Adrenal gland (tissue), 9 donors: ENCODE measurements at regions not wholly inside any gene's neighbourhood (a gene's known extent, or its start where the extent isn't known, plus 50 kb on each side); places are given as distances from the start of the nearest gene placed in this dataset.
A peak's percentile ranks its signal among the peaks of the same experiment; 100 is the strongest.

Experiments used
- DNase-seq, 7 donors: peaks; one replicate each; pipeline ENCODE4 v3.0.0-alpha.2; 2019 to 2020
- H3K27ac ChIP-seq, 5 donors: fragments of 200-600 bp; sonication (generic) in 4 of 5; 1 replicate in 3 of 5; 2 replicates in 2 of 5; pipeline versions ENCODE4 v1.5.1 to v1.8.0; 2016 to 2020; ENCODE audit warnings: mild to moderate bottlenecking in 1 of 5
- H3K27me3 ChIP-seq: fragments of 200-600 bp; 2 replicates; pipeline ENCODE4 v1.8.0; 2021
- H3K36me3 ChIP-seq, 2 donors: fragments of 200-600 bp; replicated peaks in 1 of 2; 1 replicate in 1 of 2; 2 replicates in 1 of 2; pipeline versions ENCODE4 v1.5.1 to v1.8.0; 2018 to 2022
- H3K4me1 ChIP-seq, 2 donors: fragments of 200-600 bp; replicated peaks in 1 of 2; 1 replicate in 1 of 2; 2 replicates in 1 of 2; pipeline versions ENCODE4 v1.5.1 to v1.8.0; 2018 to 2021
- H3K4me3 ChIP-seq, 4 donors: fragments of 200-600 bp; sonication (generic) in 3 of 4; one replicate each; pipeline ENCODE4 v1.5.1; 2016 to 2018
- H3K9me3 ChIP-seq, 3 donors: fragments of 200-600 bp; sonication (generic) in 1 of 3; replicated peaks in 1 of 3; 1 replicate in 2 of 3; 2 replicates in 1 of 3; pipeline versions ENCODE4 v1.5.1 to v1.8.0; 2016 to 2021
- CTCF ChIP-seq, 6 experiments: fragments of 450-650 bp in 4 of 6; fragments of 200-600 bp in 2 of 6; sonication (generic) in 1 of 6; IDR thresholded peaks; 1 replicate in 5 of 6; 2 replicates in 1 of 6; pipeline versions ENCODE4 v1.5.1 to v1.8.0; 2016 to 2021; ENCODE audit warnings: antibody characterized with exemption in 6 of 6, mild to moderate bottlenecking in 2 of 6, moderate library complexity in 1 of 6
- POLR2A ChIP-seq, 2 donors: fragments of 450-650 bp; IDR thresholded peaks; one replicate each; pipeline ENCODE4 v1.6.1; 2017; ENCODE audit warnings: antibody characterized with exemption in 2 of 2, mild to moderate bottlenecking in 2 of 2, moderate library complexity in 1 of 2
- WGBS, 4 donors: extraction: QIAGEN DNeasy Blood & Tissue Kit in 2 of 4; methylation state at CpG; one replicate each; pipeline versions ENCODE4 v1.1.5 to v1.1.7; 2013 to 2017; 5-methylcytosine and 5-hydroxymethylcytosine counted together
- intact Hi-C, 2 donors: fragments of 100-400 bp; cut with DNase I; formaldehyde crosslinking; loops; one replicate each; pipeline versions ENCODE4 v1.14.1 to v1.15.0; 2022 to 2023
- donor health status: healthy with polysubstance abuse.
- donor health status: Bipolar disorder and iron deficiency.
- donor health status: DM: yes; HTN: yes; CAD: no.
- donor health status: DM: no; HTN: no; CAD: no.
- donor health status: DM: no; HTN: no; CAD: no.

GRCh38 chr1:235025422-235025984 lies 103.1 kb downstream of the TOMM20 start:
- Histone ChIP-seq H3K36me3 (no peaks in the 10 kb centered on the region), H3K4me1 (peaks cover 8 to 20% of the 10 kb centered on the region in 2 donors), H3K4me3 (no peak overlapping the region), H3K9me3 (no peaks in the 10 kb centered on the region), H3K27ac (no peak overlapping the region), H3K27me3 (no peaks in the 10 kb centered on the region)
- DNase-seq = peak in 2 of 7 donors; percentile 7 to 28
- TF ChIP-seq POLR2A (IDR thresholded peaks at IDR 0.05) (no peak), CTCF (IDR thresholded peaks at IDR 0.05) (no peak)
- WGBS, 4 donors = 97 to 99% (median 98%) methylated on average over 5 of the region's 5 CpGs
- intact Hi-C loops = no loop called here

- intact Hi-C loops = no loop called here
- Histone ChIP-seq H3K4me3 (no peak overlapping the region), H3K4me1 (peaks cover 8 to 20% of the 10 kb centered on the region in 2 donors), H3K27me3 (no peaks in the 10 kb centered on the region), H3K27ac (peak overlapping the region in 1 of 5 donors; percentile 35), H3K9me3 (no peaks in the 10 kb centered on the region), H3K36me3 (no peaks in the 10 kb centered on the region)
- DNase-seq = peak in 2 of 7 donors; percentile 9 to 41
- TF ChIP-seq CTCF (IDR thresholded peaks at IDR 0.05) (no peak), POLR2A (IDR thresholded peaks at IDR 0.05) (no peak)
- WGBS, 4 donors = 85 to 93% (median 90%) methylated on average over 5 to 7 of the region's 7 CpGs
These were observed 103.8 kb downstream of the TOMM20 start for GRCh38 chr1:235024711-235025421.

GRCh38 chr1:235023711-235024439 lies 104.8 kb downstream of the TOMM20 start:
- H3K9me3 ChIP-seq = no peaks in the 10 kb centered on the region
- H3K27ac ChIP-seq = peak overlapping the region in 1 of 5 donors; percentile 18
- DNase-seq = peak in 4 of 7 donors; percentile 13 to 51 (median 30)
- TF ChIP-seq CTCF (IDR thresholded peaks at IDR 0.05) (no peak), POLR2A (IDR thresholded peaks at IDR 0.05) (no peak)
- peaks cover 8 to 20% of the 10 kb centered on the region in 2 donors for H3K4me1 ChIP-seq
- H3K4me3 ChIP-seq = no peak overlapping the region
- WGBS, 4 donors = 62 to 74% (median 71%) methylated on average over 8 to 10 of the region's 10 CpGs
- intact Hi-C loops = no loop called here
- H3K27me3 ChIP-seq = no peaks in the 10 kb centered on the region
- no peaks in the 10 kb centered on the region for H3K36me3 ChIP-seq

GRCh38 chr1:235022981-235023710 lies 105.5 kb downstream of the TOMM20 start:
- Histone ChIP-seq H3K9me3 (no peaks in the 10 kb centered on the region), H3K4me1 (peaks cover 8 to 20% of the 10 kb centered on the region in 2 donors), H3K4me3 (no peak overlapping the region), H3K27me3 (no peaks in the 10 kb centered on the region), H3K27ac (peak overlapping the region in 3 of 5 donors; percentile 46 to 56 (median 55)), H3K36me3 (no peaks in the 10 kb centered on the region)
- intact Hi-C loops = no loop called here
- DNase-seq = peak in 5 of 7 donors; percentile 21 to 42 (median 28)
- 65 to 75% (median 71%) methylated on average over 13 of the region's 13 CpGs for WGBS, 4 donors
- TF ChIP-seq POLR2A (IDR thresholded peaks at IDR 0.05) = no peak
- no peak for TF ChIP-seq CTCF (IDR thresholded peaks at IDR 0.05)
